ENCODE measurements at regions not wholly inside any gene's neighbourhood (a gene's known extent, or its start where the extent isn't known, plus 50 kb on each side); places are given as distances from the start of the nearest gene placed in this dataset.

GRCh38 chr1:95542936-95543335, 308.9 kb downstream of the RWDD3 start:
- in situ Hi-C loops (cut with HindIII; ENCODE audit: extremely low pct_ligation_motif_present, low pct_unique_long_range_greater_than_20kb) (no loop called here), intact Hi-C loops (cut with micrococcal nuclease; ENCODE audit: unreplicated experiment) (no loop called here)
- TF ChIP-seq KMT2A (CRISPR knock-in tag; IDR thresholded peaks at IDR 0.05) (no peak), ZSCAN9 (CRISPR knock-in tag; IDR thresholded peaks at IDR 0.05; ENCODE audit: borderline replicate concordance) (no peak), ZNF44 (CRISPR knock-in tag; IDR thresholded peaks at IDR 0.05) (no peak), TCF7L2 (IDR thresholded peaks at IDR 0.05; ENCODE audit: low read depth, low read length) (no peak), SNRNP70 (IDR thresholded peaks at IDR 0.05; ENCODE audit: low read depth, low read length) (no peak), ZNF710 (CRISPR knock-in tag; IDR thresholded peaks at IDR 0.05; ENCODE audit: borderline replicate concordance) (no peak), MTF1 (CRISPR knock-in tag; IDR thresholded peaks at IDR 0.05) (no peak), HMG20A (CRISPR knock-in tag; IDR thresholded peaks at IDR 0.05; ENCODE audit: borderline replicate concordance) (no peak), MEF2D (CRISPR knock-in tag; IDR thresholded peaks at IDR 0.05) (no peak), ADNP (CRISPR knock-in tag; IDR thresholded peaks at IDR 0.05) (no peak), ZC3H13 (CRISPR knock-in tag; IDR thresholded peaks at IDR 0.05) (no peak), ZNF407 (CRISPR knock-in tag; IDR thresholded peaks at IDR 0.05; ENCODE audit: not compliant biosample characterization) (no peak), ZBTB42 (CRISPR knock-in tag; IDR thresholded peaks at IDR 0.05) (no peak), PBX2 (CRISPR knock-in tag; IDR thresholded peaks at IDR 0.05) (no peak)
- Histone ChIP-seq H3K27ac (ENCODE audit: extremely low read length, insufficient read depth, low read length) (no peak overlapping the region), H3K4me3 (replicated peaks in 1 of 3; ENCODE audit: insufficient read depth in 1 of 3, low read depth in 2 of 3, low read length in 3 of 3) (no peak overlapping the region), H3K9me3 (ENCODE audit: low read length) (no peaks in the 10 kb centered on the region), H3K9ac (ENCODE audit: insufficient read depth, low read depth, low read length) (no peak overlapping the region), H3K79me2 (ENCODE audit: insufficient read depth, low read length) (no peaks in the 10 kb centered on the region), H3K4me1 (ENCODE audit: insufficient read depth, low read length) (no peaks in the 10 kb centered on the region), H4K20me1 (ENCODE audit: insufficient read depth, low read length) (no peaks in the 10 kb centered on the region), H3K4me2 (ENCODE audit: low read depth, low read length) (no peak overlapping the region), H2AFZ (ENCODE audit: low read length) (no peak overlapping the region), H3K36me3 (replicated peaks in 1 of 2; ENCODE audit: control insufficient read depth in 1 of 2, insufficient read depth in 2 of 2, low read length in 2 of 2) (no peaks in the 10 kb centered on the region), H3K27me3 (ENCODE audit: control insufficient read depth in 1 of 2, insufficient read depth in 2 of 2, low read length in 2 of 2) (no peaks in the 10 kb centered on the region)
- no TSS peak for BruUV-seq (replicated peaks)
- FAIRE-seq (no peak), ATAC-seq (no peak), DNase-seq (ENCODE audit: low spot score) (no peak)
- CTCF ChIA-PET (ENCODE audit: low intra/inter-chr PET ratio, low total read pairs) = no interaction called here
- POLR2A ChIA-PET = no interaction called here
- WGBS (ENCODE audit: low lambda C conversion rate) = 12% methylated on average over 2 of the region's 2 CpGs
